Stimulated activated CD4-positive, alpha-beta T cell treated with anti-CD3 and anti-CD28 coated beads, Interleukin-4, amount 100 ng/mL, for 48 hours (primary cell): ENCODE measurements at regions not wholly inside any gene's neighbourhood (a gene's known extent, or its start where the extent isn't known, plus 50 kb on each side); places are given as distances from the start of the nearest gene placed in this dataset.
"Not testable (repeated sequence)": the region's sequence is repeated elsewhere in the genome, so short reads cannot be mapped to it uniquely, and the experiment has no call there.

Source experiments
- DNase-seq, 2 donors: peaks; one replicate each; pipeline ENCODE4 v3.0.0-alpha.2; 2020; ENCODE audit warnings: low read depth in 2 of 2

- DNase-seq = no peak
Observed at GRCh38 chr13:105692769-105693168, 842.7 kb downstream of the EFNB2 start.

DNA sequence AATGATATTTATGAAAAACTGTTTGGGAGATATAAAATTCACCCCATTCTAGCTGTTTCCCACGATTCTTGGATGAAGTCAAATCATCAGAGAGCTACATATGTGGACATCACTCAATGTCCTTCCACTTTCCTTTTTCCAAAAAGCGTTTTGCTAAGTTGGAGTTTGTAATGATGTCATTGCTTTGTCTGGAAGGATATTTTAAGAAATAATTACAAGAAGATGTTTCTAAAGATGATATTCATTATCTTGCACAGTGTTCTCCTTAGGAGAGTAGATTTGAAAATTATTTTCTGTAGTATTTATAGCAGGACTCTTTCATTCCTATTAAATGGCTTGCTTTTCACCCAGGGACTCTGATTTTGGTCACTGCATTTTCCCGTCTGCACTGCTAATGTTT is 851.2 kb downstream of the EFNB2 start:
- DNase-seq = no peak

- DNase-seq = no peak
Observed at GRCh38 chr13:105679838-105680237, 855.6 kb downstream of the EFNB2 start.

- no peak for DNase-seq
Observed at GRCh38 chr13:105678072-105678471, 857.4 kb downstream of the EFNB2 start.

DNA sequence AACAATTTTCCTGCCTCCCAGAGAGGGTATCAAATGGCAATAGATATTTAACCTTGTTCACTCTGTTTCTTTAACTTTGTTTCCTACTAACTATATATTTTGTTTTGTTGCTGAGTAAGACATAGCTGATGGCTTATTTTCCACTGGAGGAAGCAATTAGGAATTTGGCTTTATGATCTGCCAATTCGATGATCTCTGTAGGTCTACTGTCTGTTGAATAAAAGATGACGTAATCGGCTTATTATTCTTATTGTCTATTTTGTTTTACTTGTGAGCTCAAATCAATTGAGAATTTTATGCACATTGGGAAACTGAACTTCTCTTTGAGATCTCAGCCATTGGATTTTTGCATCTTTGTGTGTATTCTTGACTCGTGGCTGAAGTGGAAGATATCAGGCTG is 862.6 kb downstream of the EFNB2 start:
- DNase-seq = no peak

GRCh38 chr13:105671131-105671530 is 864.3 kb downstream of the EFNB2 start:
- not testable (repeated sequence) for DNase-seq

- DNase-seq = no peak
Observed at GRCh38 chr13:105670179-105670990, 865.1 kb downstream of the EFNB2 start.

DNA sequence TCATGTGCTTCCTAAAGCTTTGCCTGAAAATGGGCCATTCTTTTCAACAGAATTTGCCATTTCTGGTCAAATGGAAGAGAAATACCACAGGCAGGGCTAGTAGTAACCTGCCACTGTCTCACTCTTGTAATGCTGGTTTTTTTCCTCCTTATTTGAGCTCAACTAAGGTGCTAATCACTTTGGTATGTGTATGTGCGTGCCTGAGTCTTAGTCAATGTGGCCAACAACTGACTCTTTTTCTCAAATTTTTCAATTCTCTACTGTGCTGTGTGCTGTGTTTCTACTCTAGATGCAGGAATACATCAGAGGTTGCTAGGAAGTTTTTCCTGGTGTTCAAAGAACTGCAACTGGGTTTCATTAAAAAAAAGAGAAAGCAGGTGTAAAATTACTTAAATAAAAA is 870.2 kb downstream of the EFNB2 start:
- no peak for DNase-seq

- DNase-seq = no peak
Observed at GRCh38 chr13:105663182-105663581, 872.3 kb downstream of the EFNB2 start.

GRCh38 chr13:105660561-105660960 is 874.9 kb downstream of the EFNB2 start:
- DNase-seq = no peak

GRCh38 chr13:105658431-105658830 is 877.0 kb downstream of the EFNB2 start:
- no peak for DNase-seq

GRCh38 chr13:105655046-105655445 is 880.4 kb downstream of the EFNB2 start:
- DNase-seq = no peak

- DNase-seq = no peak
Observed at GRCh38 chr13:105643966-105644365, 891.5 kb downstream of the EFNB2 start.

DNA sequence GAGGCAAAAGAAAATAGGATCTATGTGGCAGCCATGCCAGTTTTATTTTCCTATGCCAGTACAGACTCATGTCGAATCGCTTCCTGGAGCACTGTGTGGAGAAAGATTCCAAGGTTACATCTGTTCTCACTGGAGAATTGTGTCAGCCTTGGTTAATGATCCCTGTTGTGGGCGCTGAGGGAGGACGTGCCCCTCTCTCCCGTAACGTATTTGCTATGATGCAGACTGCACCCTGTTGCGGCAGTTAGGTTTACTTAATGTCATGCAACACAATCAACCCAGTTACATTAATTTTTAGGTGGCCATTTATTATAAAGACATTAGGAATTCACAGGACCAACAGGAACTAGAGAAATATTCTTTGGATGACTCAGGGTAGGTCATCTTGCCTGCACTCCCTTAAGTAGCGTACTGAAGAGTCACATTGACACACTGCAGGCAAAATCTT is 892.9 kb downstream of the EFNB2 start:
- no peak for DNase-seq

- DNase-seq = no peak
Observed at GRCh38 chr13:105641121-105641520, 894.3 kb downstream of the EFNB2 start.

GRCh38 chr13:105638426-105638825 is 897.0 kb downstream of the EFNB2 start:
- DNase-seq = no peak

GRCh38 chr13:105634059-105634458 is 901.4 kb downstream of the EFNB2 start:
- no peak for DNase-seq

- DNase-seq = no peak
Observed at GRCh38 chr13:105630431-105630830, 905.0 kb downstream of the EFNB2 start.

DNA sequence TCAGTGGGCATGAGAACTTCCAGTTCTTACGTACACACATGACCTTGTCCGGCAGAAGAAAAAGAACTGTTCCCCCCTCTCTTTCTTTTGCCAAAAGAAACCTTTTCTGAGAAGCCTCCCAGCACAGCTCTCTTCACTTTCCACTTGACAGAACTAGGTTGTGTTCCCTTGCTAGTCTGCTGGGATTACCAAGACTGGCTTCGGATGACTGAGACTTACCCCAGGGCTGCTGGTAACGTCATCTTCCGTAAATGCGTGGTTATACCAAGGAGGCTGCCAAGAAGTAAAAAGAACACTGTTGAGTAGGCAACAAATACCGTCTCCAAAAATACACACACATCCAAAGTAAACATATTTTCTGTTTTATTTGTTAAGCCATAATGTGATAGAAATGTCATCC is 908.2 kb downstream of the EFNB2 start:
- no peak for DNase-seq

DNA sequence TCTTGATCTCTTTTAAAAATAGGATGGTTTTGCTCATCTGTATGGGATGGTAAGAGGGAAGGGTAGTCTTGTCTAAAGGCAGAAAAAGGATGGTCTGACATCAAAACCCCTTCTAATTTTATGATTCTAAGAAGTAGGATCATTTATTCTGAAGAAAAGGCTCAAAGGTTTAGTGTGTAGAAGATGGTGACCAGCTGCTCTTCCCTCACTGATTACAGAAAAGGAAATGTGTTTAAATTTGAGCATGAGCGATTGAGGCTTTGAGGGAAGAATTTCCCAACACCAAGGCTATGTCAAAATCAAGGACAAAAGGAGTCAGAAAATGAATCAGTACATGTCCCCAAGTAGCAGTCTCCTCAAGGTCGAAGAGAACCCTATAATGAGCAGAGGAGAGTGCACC is 909.8 kb downstream of the EFNB2 start:
- no peak for DNase-seq

- no peak for DNase-seq
Observed at GRCh38 chr13:105616333-105617075, 919.0 kb downstream of the EFNB2 start.

GRCh38 chr13:105612541-105612940 is 922.9 kb downstream of the EFNB2 start:
- DNase-seq = no peak

DNA sequence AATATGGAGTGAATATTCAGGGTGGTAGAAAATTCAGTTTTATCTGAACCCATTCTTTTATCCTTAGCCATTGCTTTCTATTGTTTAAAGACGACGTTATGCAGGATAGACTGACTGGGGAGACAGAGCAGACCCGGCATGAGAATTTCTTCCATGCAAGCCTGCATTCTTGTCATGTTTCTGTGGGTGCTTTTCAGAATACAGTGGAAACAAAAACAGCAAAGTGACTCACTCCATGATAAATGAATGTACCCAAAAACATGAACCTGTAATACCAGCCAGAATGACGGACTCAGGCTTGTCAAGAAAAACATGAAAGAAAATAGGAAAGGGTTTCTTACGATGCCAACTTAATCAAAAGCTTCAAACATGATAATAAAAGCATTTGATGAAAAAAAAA is 924.0 kb downstream of the EFNB2 start:
- DNase-seq = no peak
